ENCODE measurements at regions not wholly inside any gene's neighbourhood (a gene's known extent, or its start where the extent isn't known, plus 50 kb on each side); places are given as distances from the start of the nearest gene placed in this dataset.

- no peak overlapping the region for H2AFZ ChIP-seq (ENCODE audit: low read length)
- ChIA-PET POLR2A (ENCODE audit: partially characterized antibody) (no interaction called here), CTCF (ENCODE audit: partially characterized antibody) (no interaction called here)
- no peak overlapping the region for H3K23ac ChIP-seq (ENCODE audit: insufficient read length)
- no peaks in the 10 kb centered on the region for H3K79me2 ChIP-seq (ENCODE audit: control insufficient read depth in 1 of 2, insufficient read depth in 2 of 2, low read length in 2 of 2)
- no peak overlapping the region for H4K5ac ChIP-seq (ENCODE audit: insufficient read length, low read depth, low read length)
- no peaks in the 10 kb centered on the region for H4K20me1 ChIP-seq (replicated peaks in 1 of 2; ENCODE audit: control insufficient read depth in 1 of 2, insufficient read depth in 2 of 2, low read length in 2 of 2)
- no peaks in the 10 kb centered on the region for H3K79me1 ChIP-seq (ENCODE audit: low read depth, low read length)
- FAIRE-seq (no peak), DNase-seq (ENCODE audit: low read depth in 1 of 2, low spot score in 2 of 2) (no peak)
- no peaks in the 10 kb centered on the region for H3K23me2 ChIP-seq (ENCODE audit: low read depth, low read length)
- H2BK120ac ChIP-seq (replicated peaks; ENCODE audit: low read depth, low read length), result no peak overlapping the region
- H3K56ac ChIP-seq (replicated peaks; ENCODE audit: insufficient read length, low read depth, low read length), result no peak overlapping the region
- H3K4me2 ChIP-seq (ENCODE audit: insufficient read depth in 1 of 2, low read depth in 2 of 2, low read length in 2 of 2), result no peak overlapping the region
- TF ChIP-seq JUN (IDR thresholded peaks at IDR 0.05; ENCODE audit: low read depth, low read length) (no peak), CHD2 (IDR thresholded peaks at IDR 0.05; ENCODE audit: low read length) (no peak), BCL11A (IDR thresholded peaks at IDR 0.05; ENCODE audit: low read depth in 2 of 2, low read length in 2 of 2) (no peak), BRCA1 (IDR thresholded peaks at IDR 0.05; ENCODE audit: low read depth, low read length) (no peak), CTCF (IDR thresholded peaks at IDR 0.05; ENCODE audit: control extremely low read depth in 1 of 3, insufficient read depth in 1 of 3, low read depth in 1 of 3, low read length in 3 of 3) (no peak), RBBP5 (IDR thresholded peaks at IDR 0.05; ENCODE audit: borderline replicate concordance, low read depth, low read length) (no peak)
- H3K27me3 ChIP-seq (replicated peaks in 1 of 4; ENCODE audit: control insufficient read depth in 3 of 4, extremely low read depth in 1 of 4, insufficient read depth in 3 of 4, low read length in 3 of 4), result no peaks in the 10 kb centered on the region
- no peak overlapping the region for H3K4me3 ChIP-seq (ENCODE audit: extremely low read depth in 1 of 4, insufficient read depth in 2 of 4, low read depth in 3 of 4, low read length in 4 of 4)
- no peak overlapping the region for H3K18ac ChIP-seq (ENCODE audit: extremely low read depth, low read length)
- no peak overlapping the region for H2BK5ac ChIP-seq (ENCODE audit: low read depth, low read length)
- 71% methylated on average over 4 of the region's 4 CpGs; no CpG with 5 or more reads in 1 of the 2 experiments for WGBS, 2 experiments (ENCODE audit: extremely low coverage in 1 of 2, insufficient coverage in 1 of 2, insufficient read length in 1 of 2, insufficient replicate concordance in 2 of 2, low coverage in 1 of 2, low lambda C conversion rate in 2 of 2, missing lambda C conversion rate in 1 of 2)
- H2AK5ac ChIP-seq (ENCODE audit: low read depth, low read length), result no peak overlapping the region
- H4K8ac ChIP-seq (ENCODE audit: extremely low read depth, insufficient read depth, low read length), result no peak overlapping the region
- no peak overlapping the region for H2BK12ac ChIP-seq (ENCODE audit: low read depth, low read length)
- no peak overlapping the region for H3K4ac ChIP-seq (replicated peaks; ENCODE audit: insufficient read length, low read depth, low read length)
- no peaks in the 10 kb centered on the region for H3K9me3 ChIP-seq (ENCODE audit: insufficient read depth in 2 of 2, low read depth in 1 of 2, low read length in 1 of 2)
- no peak overlapping the region for H3K9ac ChIP-seq (replicated peaks in 1 of 4; ENCODE audit: extremely low read depth in 1 of 4, low read depth in 3 of 4, low read length in 3 of 4)
- no peak overlapping the region for H2BK20ac ChIP-seq (ENCODE audit: low read length)
- H4K91ac ChIP-seq (replicated peaks; ENCODE audit: insufficient read length, low read length), result no peak overlapping the region
- no peaks in the 10 kb centered on the region for H3K4me1 ChIP-seq (replicated peaks in 1 of 4; ENCODE audit: control insufficient read depth in 3 of 4, insufficient read depth in 4 of 4, low read length in 3 of 4)
- no peaks in the 10 kb centered on the region for H3K36me3 ChIP-seq (ENCODE audit: control insufficient read depth in 2 of 4, insufficient read depth in 4 of 4, low read length in 3 of 4)
- H2BK15ac ChIP-seq (ENCODE audit: low read length), result no peak overlapping the region
- H3K14ac ChIP-seq (ENCODE audit: insufficient read length), result no peak overlapping the region
- no peak overlapping the region for H3K27ac ChIP-seq (ENCODE audit: low read depth, low read length)
These were observed 251.0 kb upstream of the RIOK2 start for GRCh38 chr5:97434021-97434420.

Data from H1 (cell line).